CD4-positive, alpha-beta T cell treated with Interleukin-12 subunit alpha and Interleukin-12 subunit beta, for 1 hour (primary cell): ENCODE measurements at regions not wholly inside any gene's neighbourhood (a gene's known extent, or its start where the extent isn't known, plus 50 kb on each side); places are given as distances from the start of the nearest gene placed in this dataset.
"Not testable (repeated sequence)": the region's sequence is repeated elsewhere in the genome, so short reads cannot be mapped to it uniquely, and the experiment has no call there.

Source experiments
- DNase-seq: peaks from one replicate; pipeline ENCODE4 v3.0.0-alpha.2; 2020

GRCh38 chr5:164145458-164145857, 640.0 kb downstream of the MAT2B start:
- DNase-seq = no peak

GRCh38 chr5:164146223-164146622, 640.8 kb downstream of the MAT2B start:
- DNase-seq = no peak

GRCh38 chr5:164148292-164148691, 642.9 kb downstream of the MAT2B start:
- DNase-seq = no peak

DNA sequence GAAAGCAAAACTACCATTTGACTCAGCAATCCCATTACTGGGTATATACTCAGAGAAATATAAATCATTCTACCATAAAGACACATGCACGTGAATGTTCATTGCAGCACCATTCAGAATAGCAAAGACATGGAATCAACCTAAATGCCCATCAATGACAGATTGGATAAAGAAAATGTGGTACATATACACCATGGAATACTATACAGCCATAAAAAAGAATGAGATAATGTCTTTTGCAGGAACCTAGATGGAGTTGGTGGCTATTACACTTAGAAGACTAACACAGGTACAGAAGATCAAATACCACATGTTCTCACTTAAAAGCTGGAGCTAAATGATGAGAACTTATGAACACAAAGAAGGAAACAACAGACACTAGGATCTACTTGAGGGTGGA, 647.1 kb downstream of the MAT2B start:
- not testable (repeated sequence) for DNase-seq

DNA sequence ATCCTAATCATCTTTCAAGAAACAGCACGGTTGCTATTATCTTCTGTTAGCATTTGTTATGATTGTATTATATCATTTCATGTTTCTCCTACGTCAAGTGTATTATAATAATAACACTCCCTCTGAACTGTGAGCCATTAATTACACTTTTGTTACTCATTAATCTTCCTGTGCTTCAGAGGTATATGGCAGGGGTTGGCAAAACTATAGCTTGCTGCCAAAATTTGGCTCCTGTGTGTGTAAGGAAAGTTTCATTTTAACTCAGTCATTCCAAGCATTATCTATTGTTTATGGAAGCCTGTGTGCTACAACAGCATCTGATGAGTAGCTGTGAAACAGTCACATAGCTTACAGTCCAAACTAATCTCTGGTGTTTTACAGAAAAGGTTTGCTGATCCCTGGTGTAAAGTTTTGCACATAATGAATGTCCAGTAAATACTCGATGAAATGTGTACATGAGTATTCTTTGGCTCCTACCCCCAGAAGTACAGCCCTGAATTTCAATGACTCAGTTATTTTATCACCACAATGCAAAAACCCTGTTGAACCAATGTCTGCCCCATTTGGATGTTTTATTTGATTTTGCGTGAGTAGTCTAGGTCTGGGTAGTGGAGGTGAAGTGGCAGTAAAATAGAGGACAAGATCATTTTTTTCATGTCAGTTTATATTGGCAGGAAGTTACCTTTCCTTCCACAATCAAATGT, 648.2 kb downstream of the MAT2B start:
- DNase-seq = no peak

DNA sequence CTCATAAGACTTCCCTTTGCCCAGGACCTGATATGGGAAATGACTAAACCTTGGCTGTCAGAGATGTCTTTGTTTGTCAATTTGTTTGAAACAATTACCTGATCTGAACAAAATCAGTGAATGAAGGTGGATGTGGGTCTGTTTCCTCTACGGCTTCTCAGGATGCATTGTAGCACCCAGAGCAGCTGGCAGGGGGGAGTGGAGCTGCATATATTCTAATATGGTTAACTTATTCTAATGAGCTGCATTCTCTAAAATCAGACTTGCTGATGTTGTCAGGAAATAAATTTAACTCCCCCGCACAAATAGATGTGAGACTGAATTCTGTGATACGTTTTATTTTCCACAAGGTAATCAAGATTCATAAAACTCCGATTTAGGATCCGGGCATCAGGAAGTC, 665.4 kb downstream of the MAT2B start:
- DNase-seq = no peak

GRCh38 chr5:164175083-164175482, 669.7 kb downstream of the MAT2B start:
- no peak for DNase-seq

DNA sequence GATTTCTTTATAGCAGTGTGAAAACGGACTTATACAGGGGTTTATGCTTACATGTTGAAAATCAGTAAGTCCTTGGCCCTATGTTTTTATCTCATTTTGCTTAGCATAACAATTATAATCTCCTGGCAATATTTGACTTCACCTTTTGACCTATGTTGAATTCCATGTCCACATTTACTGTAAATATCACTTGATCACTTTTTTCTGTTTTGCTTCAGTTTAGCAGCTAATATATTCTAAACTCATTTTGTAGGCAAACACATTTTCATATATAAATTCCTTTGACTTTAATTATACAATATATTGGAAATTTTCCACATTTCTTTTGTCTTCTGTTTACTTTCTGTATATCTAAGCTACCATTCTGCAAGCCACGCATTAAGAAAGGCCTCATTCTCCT, 674.0 kb downstream of the MAT2B start:
- DNase-seq = no peak

- DNase-seq = no peak
These were observed 676.2 kb downstream of the MAT2B start for GRCh38 chr5:164181604-164182003.

GRCh38 chr5:164184158-164184557, 678.7 kb downstream of the MAT2B start:
- DNase-seq = no peak

DNA sequence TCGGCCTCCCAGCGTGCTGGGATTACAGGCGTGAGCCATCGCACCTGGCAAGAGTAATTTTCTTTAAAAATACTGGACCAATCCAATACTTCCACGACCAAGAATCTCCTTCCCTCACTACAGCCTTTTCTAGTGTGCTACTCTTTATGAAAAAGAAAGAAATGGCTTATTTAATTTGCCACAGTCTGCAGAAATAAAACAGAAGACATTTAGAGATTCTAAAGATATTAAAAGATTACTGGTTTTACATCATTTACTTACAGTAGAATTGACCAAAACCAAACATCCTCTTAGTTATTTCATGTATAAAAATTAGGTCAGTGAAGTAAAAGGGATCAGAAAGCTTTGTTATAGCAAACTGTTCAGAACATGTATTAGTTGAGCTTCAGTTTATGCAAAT, 679.6 kb downstream of the MAT2B start:
- DNase-seq = no peak

DNA sequence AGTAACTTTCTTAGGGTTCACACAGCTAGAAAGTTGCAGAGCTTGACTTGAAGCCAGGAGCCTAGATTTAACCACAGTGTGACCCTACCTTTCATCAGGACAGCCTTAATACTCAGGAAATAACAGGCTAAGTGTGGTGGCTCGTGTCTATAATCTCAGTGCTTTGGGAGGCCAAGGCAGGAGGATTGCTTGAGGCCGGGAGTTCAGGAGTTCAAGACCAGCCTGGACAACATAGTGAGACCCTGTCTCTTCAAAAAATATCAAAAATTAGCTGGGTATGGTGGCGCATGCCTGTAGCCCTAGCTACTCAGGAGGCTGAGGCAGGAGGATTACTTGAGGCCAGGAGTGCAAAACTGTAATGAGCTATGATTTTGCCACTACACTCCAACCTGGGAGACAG, 681.1 kb downstream of the MAT2B start:
- no peak for DNase-seq

GRCh38 chr5:164187785-164188184, 682.4 kb downstream of the MAT2B start:
- no peak for DNase-seq

DNA sequence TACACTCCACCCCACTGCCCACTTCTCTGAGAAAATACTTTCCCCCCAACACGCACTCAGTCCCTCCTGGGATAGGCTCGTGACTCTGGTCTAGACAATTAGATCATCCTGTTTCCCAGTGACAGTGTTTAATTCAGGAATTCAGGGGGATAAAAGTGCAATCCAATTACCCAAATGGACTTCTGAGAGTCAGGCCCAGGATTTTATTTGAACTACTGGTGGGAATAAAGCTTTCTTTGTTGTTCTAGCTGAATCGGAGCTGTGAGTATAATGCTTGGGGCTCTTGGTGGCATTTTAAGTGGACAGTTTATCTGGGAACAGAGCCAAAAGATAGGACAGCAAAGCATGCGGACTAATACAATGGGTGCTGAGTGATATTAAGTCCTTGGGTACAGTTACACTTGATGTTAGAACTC, 683.3 kb downstream of the MAT2B start:
- DNase-seq = no peak

- DNase-seq = no peak
These were observed 685.8 kb downstream of the MAT2B start for GRCh38 chr5:164191240-164191639.

DNA sequence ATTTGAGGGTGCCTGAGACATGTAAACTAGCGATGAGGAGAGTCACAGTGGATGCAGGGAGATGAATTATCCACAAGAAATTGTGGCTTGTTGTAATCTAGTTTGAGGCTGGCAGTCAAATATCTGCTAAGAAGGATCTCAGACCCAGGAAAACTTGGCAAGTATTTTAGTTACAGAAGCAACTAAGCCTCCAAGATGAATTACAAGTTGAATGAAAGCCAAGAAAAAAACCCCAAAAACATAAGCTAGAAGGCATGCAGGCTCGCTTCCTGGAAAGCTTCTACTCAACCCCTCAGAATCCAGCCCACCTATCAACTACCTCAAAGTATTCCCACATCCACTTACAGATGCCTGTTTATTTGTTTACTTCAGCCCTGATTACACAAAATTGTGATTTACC, 696.9 kb downstream of the MAT2B start:
- no peak for DNase-seq

DNA sequence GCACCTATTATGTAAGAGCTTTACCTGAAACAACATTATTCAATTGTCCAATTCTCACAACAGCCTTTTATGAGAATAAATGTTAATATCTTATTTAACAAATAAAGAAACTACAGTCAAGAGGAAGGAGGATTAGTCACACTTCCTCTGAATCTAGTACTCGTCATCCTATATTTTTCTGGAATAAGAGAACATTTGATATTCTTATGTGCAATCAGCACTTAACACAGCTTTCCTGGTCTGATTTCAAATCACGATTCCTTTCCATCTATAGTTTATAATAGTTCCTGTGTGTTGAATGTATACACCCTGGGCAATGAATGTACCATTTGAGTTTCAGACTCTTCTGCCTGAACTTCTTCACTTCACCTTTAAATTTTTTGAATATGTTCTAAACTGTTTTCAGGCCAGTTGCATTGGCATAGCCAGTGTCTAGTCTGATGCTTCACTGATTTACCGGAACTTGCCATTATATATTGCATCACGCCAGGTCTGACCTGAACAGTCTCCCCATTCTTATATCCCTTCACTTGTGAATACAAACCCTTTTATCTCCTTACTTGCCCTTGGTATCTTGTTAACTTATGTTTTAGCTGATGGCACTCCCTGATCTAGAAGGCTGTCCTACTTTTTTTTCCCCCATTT, 698.3 kb downstream of the MAT2B start:
- DNase-seq = no peak

- DNase-seq = no peak
These were observed 699.0 kb downstream of the MAT2B start for GRCh38 chr5:164204338-164204946.

DNA sequence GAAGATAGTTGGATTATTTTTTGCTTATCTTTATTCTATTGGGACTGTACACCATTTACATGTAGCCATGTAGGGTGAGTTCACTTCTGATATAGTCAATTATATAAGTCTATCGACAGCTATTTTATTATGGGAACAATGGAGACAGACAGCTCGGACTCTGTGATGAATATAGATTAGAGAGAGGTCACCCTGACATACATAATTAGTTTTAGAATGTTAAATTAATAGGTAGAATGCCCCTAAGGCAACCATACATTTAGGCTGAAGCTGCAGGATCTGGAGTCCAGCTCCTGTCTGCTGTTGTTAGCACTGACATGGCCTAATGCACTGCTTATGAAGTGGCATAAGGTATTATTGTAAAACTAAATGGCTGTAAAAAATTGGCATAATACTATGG, 700.8 kb downstream of the MAT2B start:
- no peak for DNase-seq

- DNase-seq = no peak
These were observed 702.2 kb downstream of the MAT2B start for GRCh38 chr5:164207646-164208045.

DNA sequence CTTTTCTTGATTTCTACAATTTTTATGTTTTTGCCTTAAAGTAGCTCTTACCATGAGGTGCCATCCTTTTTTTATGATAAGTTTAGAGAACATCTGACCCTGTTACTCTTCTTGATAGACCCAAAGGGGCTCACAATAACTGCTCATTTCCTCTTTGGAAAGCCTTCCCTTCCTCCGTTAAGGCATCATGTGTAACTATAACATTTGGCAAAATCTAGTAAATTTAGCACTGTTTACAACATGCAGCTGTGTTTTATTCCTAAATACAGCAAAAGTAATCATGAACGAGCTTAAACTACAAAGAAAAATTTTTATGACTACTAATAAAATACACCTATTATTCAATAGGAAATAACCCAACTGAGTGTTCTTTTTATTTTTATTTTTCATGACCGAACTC, 705.1 kb downstream of the MAT2B start:
- no peak for DNase-seq

DNA sequence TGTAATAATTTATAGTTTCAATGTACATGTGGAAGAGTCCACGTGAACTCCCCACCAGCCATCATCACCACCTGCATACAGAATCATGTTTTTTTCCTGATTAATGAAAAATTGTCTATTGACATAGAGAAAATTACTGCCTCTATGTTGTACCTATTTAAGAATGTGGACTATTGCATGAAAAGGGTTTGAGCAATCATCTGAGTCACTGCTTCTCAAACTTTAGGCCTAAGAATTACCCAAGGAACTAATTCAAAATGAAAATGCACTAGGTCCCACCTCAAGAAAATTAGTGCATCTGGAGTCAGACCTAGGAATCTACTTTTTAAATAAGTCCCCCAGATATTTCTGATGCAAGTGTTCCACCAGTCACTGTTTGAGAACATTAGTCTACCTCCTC, 709.3 kb downstream of the MAT2B start:
- DNase-seq = no peak

GRCh38 chr5:164217464-164217863, 712.0 kb downstream of the MAT2B start:
- no peak for DNase-seq

DNA sequence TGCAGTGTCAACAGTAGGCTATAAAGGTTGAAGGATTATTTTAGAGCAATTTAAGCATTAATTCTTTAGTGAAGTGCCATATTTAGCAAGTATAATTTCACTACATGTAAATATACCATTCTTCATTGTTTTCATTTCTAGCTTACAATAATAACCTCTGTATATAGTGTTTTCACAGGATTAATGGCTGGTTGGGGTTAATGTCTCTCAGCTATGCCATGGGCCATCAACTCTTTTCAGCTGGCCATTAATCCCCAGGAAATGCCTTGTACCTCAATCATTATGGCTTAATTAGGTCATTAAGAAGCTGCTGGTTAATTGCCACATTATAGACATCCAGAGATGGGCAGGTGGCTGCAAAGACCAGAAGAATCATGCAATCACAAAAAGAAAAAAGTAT, 715.1 kb downstream of the MAT2B start:
- DNase-seq = no peak

DNA sequence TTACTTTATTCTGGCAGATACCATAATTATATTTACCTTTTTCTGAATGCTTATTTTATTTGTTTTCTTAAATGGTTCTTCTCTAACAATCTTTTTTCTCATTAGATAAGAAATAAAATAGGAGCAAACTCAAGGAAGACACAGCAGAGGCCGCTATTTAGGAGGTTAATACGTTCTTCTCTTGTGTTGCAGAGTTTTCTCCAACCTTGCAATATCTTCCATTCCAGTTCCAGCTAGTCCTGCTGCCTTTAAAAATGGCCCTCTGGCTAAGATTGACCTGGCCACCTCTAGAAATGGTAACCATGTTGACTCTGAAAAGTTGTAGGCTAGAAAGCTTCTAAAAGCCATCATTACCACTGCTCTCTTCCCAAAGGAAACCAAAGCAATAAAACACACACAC, 718.8 kb downstream of the MAT2B start:
- DNase-seq = no peak
